Activated CD8-positive, alpha-beta memory T cell treated with anti-CD3 and anti-CD28 coated beads, Interleukin-2, amount 50 U/mL, for 24 hours (primary cell): ENCODE measurements at regions not wholly inside any gene's neighbourhood (a gene's known extent, or its start where the extent isn't known, plus 50 kb on each side); places are given as distances from the start of the nearest gene placed in this dataset.

ENCODE experiments used
- DNase-seq: peaks from one replicate; pipeline ENCODE4 v3.0.0-alpha.2; 2020; ENCODE audit errors: extremely low read depth

DNA sequence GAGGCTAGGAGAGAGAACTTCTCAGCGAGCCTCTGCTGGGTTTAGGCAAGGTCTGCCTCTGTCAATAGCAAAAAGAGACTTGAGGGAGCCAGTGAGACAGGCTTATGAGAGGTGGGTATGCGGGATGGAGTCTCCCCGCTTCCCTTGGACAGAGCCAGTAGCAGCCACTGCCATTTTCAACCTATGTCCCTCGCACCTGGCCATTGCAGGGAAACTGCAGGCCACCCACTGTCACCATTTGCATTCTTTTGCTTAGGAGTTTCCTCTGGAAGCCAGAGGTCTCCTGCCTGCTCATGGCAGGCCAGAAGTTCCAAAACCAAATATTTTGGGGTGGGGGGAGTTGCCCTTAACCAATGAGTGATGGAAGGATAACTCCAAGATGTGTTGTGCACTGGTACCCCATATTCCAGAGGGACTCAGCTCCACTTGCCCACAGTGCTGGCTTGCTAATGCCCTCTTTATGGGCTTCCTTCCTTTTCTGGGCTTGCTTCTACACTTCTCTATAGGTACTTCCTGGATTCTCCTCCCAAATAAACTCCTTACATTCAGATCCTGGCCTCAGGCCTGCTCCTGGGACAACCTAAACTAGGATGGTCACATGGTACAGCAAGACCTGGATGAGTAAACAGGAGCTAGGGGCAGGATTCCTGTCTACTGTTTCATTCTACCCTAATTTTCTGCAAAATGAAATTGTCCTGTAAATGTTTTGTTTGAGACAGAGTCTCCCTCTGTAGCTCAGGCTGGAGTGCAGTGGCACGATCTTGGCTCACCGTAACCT is 108.9 kb upstream of the PROK2 start:
- DNase-seq = no peak

DNA sequence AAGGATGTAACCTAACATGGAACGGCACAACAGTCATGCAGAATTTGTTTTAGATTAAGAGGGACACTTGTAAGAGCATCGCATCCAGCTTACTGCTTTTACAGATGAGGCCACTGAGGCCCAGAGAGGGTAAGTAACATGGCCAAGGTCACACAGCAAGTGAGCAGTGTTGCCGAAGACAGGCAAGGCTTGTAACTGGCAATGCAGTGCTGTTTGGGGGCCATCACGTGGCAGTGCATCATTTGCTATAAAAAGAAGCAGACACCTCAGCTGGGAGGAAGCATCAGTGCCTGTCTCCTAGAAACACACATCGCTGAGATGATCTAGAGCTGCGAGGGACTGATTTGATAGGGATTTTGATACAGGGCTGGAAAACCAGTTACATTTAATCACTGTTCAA is 108.2 kb upstream of the PROK2 start:
- DNase-seq = no peak

DNA sequence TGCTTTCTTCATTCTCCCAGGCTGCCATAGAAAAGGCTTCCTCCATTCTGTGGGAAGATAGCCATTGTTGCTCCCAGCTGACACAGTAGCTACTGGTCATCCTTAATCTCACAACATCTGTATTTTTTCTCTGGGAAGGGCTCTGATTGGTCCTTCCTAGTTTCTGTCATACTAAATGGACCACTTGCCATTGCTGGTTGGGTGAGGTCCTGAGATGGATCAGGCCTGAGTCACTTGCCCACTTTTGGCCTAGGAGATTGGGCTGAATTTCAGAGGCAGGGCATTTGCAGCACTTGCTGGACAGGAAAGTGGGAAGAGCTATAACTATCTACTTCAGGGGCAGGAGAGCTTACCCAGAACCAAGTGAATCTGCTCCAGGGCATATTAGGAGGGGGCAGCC is 106.5 kb upstream of the PROK2 start:
- DNase-seq = no peak

DNA sequence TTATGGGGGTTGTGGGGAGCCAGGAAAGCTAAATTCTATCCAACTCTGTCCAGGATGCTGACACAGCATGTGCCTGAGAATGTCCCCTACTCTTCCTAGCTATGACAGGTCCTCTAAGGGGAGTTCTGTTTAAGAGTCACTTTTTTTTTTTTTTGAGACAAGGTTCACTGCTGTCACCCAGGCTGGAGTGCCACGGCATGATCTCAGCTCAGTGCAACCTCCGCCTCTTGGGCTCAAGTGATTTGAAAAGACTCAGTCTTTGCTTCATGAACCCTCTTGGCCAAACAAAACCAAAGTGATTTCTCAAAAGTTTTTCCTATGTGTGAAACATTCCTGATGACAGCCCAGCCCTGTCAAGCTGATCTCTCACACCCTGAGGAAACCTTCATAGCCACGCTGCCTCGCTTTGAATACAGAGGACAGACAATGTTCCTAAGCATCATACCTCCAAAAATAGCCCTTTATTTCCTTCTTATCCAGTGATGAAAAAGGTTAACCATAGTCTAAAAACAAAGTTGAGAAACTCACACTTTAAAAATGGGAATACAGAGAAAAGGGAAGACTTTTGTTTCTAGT is 105.5 kb upstream of the PROK2 start:
- DNase-seq = no peak

DNA sequence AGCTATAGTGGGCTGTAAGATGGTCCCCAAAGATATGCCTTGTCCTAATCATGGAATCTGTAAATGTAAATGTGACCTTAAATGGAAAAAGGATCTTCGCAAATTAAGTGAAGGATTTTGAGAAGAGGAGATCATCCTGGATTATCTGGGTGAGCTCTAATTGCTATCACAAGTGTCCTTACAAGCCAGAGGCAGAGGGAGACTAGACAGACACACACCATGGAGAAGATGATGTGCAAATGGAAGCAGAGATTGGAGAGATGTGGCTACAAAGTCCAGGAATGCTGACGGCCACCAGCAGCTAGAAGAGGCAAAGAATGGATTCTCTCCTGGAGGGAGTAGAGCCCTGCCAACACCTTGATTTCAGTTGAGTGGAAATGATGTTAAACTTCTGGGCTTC is 102.3 kb upstream of the PROK2 start:
- no peak for DNase-seq

DNA sequence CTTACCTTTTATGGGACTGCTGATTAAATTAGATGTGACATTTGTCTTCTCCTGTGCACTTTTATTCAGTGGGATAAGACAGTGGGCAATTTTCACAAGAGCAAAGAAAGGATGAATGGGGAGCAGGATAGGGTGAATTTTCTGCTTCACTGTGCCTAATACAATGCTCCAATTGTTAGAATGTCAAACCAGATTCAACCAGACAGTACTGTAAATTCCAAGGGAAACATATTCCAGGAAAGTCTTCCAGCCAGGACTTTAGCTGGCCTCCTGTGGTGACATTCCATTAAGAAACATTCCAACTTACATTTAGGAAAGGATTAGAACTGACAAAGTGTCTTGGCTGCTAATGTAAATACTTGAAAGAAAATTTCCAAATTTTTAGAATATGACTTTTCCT is 100.1 kb upstream of the PROK2 start:
- no peak for DNase-seq

DNA sequence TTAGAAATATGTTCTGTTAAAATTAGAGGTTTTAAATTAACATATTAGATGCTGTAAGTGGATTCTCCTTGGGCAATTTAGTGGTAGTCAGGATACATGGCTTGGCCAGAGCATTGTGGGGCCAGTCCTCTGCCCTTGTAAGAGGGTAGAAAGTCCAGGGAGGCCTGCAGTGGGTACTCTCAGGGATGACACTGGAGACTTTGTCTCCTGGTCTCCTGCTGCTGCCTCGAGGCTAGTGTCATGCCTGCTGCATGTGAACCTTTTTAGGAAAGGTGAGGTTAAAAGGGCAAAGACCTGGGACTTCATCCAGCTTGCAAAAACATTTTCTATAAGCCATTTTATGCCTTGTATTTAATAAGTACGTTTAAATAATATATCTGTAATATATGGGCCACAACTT is 96.8 kb upstream of the PROK2 start:
- no peak for DNase-seq

DNA sequence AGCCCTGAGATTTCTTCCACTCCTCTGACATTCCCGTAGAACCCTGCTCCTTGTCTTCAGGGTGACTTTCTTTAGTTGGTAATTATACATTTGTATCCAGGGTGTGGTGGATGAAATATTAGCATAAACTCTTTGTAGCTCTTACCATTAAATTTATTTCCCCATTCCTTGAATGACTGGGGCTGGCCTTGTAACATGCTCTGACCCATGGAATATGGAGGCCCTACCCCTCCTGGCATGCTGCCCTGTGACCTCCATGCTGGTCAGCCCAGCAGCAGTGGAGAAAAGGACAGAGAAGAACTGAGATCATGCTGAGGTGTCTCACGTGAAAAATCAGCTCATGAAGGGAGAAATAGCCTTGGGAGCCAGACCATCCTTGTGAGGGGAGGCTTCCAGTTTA is 96.1 kb upstream of the PROK2 start:
- no peak for DNase-seq

DNA sequence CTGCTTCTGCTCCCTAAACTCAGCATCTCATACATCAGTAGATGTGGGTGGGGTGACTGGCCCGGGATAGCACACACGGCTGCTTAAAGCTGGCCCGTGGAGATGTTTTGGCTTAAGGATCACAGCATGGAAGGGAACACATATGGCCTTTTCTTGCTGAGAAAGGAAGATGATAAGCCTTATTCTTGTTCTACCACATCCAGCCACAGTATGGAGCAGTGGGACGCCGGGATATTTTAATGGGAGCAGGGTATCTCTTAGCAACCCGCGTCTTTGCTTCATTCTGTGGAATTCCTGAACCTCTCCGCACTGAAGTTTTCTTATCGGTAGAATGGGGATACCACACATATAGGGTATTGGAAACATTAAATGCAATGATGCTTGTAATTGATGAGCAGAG is 94.1 kb upstream of the PROK2 start:
- no peak for DNase-seq

DNA sequence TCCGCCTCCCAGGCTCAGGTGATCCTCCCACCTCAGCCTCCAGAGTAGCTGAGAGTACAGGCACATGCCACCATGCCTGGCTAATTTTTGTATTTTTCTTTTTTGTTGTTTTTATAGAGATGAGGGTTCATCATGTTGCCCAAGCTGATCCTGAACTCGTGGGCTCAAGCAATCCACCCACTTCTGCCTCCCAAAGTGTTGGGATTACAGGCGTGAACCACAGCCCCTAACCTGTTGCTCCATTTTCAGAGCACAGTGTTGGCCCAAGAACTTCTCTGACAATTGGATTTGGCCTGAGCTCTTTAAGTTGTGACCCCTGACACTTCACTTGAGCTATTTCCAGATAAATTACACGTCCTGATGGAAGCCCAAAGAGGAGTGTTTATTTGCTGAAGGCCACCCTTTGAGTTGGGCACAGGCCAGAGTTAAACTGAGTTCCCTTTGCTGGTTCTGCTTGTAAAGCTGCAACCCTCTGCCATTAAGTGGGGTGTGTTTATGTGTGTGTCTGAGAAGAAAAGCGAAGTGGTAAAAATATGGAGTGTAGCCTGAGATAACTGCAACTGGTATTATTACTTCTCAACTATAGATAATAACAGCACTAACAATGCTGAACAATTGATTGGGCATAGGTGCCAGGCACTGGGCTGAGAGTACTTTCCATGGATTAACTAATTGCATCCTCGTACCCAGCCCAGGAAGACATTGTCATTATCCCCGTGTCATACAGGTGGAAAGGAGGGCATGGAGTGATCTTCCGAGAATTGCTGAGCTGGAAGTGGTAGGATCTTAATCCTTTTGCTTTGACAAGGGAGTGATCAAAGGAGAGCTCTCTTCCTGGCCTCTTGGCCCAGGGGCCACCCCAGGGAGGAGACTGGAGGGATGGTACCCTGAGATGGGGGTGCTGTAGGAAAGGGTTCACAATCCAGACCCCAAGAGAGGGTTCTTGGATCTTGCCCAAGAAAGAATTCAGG is 91.5 kb upstream of the PROK2 start:
- no peak for DNase-seq

DNA sequence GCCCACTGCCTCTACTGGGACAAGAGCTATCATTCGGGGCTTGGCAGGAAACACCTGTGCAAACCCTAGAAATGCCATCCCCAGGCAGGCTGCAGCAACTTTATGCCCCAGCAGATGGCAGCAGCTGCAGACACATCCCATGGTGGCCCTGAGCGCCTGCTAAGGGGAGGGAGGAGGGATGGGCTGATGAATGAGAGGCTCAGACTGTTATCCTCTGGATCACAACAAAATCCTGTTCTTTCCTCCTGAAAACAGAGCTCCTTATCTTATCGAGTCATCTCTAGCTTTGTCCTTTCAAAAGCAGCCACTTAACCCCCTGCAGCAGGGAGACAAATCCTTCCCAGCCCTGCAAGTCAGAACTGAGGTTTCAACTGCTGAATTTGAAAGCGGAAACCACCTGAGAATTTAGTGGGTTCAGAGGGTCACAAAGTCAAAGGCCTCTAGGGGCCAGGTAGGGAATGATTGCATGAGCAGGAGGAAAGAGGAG is 90.6 kb upstream of the PROK2 start:
- DNase-seq = peak; percentile 31

DNA sequence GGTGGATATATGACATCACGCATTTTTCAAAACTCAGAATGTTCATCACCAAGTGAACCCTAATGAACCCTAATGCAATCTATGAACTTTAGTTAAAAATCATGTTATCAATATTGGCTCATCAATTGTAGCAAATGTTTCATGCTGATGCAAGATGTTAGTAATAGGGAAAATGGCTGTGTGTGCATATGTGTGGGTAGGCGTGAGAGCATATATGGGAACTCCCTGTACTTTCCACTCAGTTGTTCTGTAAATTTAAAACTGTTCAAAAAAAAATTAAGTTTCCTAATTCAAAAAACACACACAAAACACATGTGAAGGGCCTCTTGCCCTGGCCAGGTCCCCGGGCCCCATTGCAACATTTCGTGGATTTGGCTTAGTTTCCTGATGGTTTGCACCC is 89.7 kb upstream of the PROK2 start:
- no peak for DNase-seq

DNA sequence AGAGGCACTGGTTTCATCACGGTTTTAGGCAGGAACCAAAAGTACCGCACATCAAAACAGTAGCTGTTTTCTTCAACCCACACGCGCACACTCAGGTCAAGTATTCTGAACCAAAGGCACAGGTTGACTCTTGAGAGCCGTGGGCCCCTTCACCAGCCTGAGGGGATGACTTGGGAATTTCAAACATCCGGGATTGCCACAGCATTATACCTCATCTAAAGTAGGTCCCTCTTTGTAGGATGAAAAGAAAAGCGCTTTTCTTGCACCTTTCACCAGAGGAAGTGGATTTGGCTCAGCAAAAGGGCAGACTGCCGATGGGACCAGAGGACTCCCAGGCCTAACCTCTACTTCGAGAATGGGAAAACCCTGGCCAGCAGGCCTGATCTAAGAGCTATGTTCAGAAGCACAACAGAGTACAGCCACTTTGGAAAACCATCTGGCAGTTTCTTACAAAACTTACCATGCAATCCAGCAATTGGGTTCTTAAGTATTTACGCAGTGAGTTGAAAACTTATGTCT is 88.2 kb upstream of the PROK2 start:
- no peak for DNase-seq

DNA sequence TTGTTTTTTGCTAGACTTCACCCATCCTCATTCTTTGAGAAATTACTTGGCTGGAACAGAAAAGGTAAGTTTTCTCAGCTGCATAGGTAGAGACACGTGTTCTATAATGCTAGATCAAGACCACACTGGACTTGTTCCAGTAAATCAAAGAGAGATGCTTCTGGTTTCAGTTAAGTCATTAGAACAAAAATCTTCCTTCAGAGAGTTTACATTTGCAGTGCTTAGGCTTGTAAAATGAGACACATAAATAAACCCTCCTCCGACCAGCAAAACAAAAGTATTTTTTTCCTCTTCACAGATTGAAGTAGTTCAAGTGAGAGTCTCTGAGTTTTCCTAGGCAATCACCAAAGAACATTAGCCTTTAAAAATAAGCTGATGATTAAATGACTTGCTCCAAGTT is 87.3 kb upstream of the PROK2 start:
- DNase-seq = no peak

DNA sequence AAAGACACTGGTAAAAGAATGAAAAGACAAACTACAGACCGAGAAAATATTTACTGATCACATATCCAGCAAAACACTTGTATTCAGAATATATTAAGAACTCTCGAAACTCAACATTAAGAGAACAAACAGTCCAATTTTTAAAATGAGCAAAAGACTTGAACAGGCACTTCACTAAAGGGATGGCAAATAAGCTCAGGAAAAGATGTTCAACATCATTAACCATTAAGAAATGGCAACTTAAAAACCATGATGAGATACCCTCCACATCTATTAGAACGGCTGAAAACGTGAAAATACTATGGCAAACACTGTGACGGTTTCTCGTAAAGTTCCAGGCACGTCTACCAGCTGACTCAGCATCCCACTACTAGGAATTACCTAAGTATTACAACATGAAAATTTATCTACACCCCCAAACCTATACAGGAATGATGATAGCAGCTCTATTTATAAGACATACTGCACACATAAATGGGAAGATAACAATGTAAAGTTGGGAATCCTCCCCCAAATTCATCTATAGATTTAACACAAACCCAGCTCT is 86.1 kb upstream of the PROK2 start:
- no peak for DNase-seq

DNA sequence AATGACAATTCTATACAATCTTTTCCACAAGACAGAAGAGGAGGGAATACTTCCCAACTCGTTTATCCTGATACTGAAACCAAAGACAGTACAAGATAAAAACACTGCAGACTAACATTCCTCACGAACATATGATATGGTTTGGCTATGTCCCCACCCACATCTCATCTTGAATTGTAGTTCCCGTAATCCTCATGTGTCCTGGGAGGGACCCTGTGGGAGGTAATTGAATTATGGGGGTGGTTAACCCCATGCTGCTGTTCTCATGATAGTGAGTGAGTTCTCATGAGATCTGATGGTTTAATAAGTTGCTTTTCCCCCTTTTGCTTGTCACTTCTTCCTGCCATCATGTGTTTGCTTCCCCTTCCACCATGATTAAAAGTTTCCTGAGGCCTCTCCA is 83.9 kb upstream of the PROK2 start:
- no peak for DNase-seq

DNA sequence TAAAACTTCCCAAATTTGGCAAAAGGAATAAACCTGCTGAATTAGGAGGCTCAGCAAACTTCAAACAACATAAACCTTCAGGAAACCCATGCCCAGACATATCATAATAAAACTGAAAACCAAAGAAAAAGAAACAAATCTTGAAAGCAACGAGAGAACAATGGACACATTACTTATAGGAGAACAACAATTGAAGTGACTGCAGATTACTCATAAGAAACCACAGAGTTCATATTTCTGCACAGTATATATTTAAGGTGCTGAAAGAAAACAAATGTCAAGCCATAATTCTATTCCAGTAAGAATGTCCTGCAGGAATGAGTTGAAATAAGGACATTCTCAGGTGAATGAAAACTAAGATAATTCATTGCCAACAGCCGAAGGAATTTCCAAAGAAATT is 80.8 kb upstream of the PROK2 start:
- DNase-seq = no peak

DNA sequence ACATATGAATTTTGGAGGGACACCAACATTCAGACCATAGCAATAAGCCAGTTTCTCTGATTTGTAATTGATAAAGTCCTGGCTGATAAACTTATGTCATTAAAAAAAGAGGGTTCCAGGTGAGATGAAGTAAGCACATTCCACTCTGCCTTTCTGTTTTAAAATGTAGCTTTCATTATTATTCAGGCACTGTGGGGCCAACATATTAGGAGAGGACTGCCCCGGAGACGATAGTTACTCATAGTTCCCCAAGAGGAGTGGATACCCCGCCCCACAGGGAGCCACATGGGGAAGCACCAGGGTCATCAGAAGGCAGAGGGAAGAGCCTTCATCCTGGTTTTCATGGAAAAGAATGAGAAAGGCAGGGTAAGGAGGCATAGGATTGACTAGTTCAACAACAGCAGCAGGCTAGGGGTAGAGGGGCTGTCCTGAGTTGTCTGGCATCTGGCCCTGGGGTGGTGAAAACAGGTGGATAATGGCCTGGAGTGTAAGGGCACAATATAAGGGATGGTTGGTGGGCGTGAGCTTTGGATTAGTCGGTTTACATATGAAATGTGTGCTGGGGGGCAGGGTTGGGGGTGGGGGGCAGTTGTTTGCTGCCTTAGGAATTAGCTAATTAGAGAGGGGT is 78.7 kb upstream of the PROK2 start:
- no peak for DNase-seq

DNA sequence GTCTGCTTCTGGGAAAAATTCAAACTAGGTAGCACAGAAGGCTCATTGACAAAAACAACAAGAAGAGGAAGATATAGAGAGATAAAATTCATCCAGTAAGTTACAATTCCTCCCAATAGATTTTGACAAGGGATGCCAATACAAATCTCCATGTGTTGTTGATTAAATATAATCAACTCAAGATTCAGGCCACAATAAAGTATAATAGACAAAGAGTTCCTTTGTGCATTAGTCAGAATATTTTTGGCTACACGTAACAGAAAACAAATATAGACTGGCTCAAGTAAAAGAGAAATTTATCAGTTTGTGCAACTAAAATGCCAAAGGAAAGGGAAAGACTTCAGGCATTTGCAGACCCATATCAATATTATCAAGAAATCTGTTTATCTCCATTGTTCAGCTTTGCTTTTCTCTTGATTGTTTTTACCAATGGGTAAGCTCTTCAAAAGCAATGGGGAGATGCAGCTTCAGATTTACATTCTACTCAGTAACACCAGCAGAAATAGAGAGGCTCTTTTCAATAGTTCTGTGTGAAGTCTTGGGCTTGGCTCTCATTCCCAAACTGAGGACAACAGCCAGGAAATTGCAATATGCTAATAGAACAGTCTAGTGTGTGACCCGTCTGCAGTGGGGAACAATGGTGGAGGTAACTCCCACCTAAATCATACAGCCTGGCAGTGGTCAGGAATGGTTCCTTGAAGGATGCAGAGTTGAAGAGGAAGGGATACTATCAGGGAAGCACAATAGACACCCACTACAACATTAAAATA is 77.6 kb upstream of the PROK2 start:
- no peak for DNase-seq

DNA sequence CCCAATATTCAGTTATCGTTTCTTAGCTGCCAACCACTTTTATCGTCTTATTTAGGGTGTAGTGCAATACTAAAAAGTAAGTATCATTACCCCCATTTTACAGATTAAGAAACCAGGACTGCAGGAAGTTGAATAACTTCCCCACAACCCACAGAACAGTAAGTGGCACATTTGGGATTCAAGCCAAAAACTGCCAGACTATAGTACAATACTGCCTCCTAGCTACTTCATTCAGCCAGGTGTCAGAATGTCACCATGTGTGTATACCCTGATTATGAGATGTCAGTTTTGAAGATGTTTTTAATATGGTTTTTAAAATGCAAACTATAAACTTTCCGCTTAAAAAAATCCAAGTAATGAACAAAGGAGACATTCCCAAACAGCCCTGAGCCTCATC is 74.2 kb upstream of the PROK2 start:
- DNase-seq = no peak
